Trophoblast cell (in vitro differentiated cells and primary cell): ENCODE measurements at regions not wholly inside any gene's neighbourhood (a gene's known extent, or its start where the extent isn't known, plus 50 kb on each side); places are given as distances from the start of the nearest gene placed in this dataset.

ENCODE experiments used
- DNase-seq, 2 donors: peaks; one replicate each; pipeline ENCODE4 v3.0.0-alpha.2; 2016
- H2AFZ ChIP-seq: 2 replicates; pipeline ENCODE4 v1.6.1; 2013; ENCODE audit warnings: low read length, moderate library complexity, mild to moderate bottlenecking; ENCODE audit not compliant: insufficient read depth, poor library complexity
- H2AK5ac ChIP-seq: 2 replicates; pipeline ENCODE4 v1.6.1; 2013; ENCODE audit warnings: mild to moderate bottlenecking, low read length
- H2BK120ac ChIP-seq: 2 replicates; pipeline ENCODE4 v1.6.1; 2013; ENCODE audit warnings: low read length, mild to moderate bottlenecking, moderate library complexity; ENCODE audit not compliant: insufficient read depth, poor library complexity
- H2BK12ac ChIP-seq: 2 replicates; pipeline ENCODE4 v1.6.1; 2013; ENCODE audit warnings: mild to moderate bottlenecking, low read length, moderate library complexity
- H2BK5ac ChIP-seq: 2 replicates; pipeline ENCODE4 v1.6.1; 2013; ENCODE audit warnings: low read length, low read depth, moderate library complexity, mild to moderate bottlenecking; ENCODE audit not compliant: poor library complexity
- H3K14ac ChIP-seq: 2 replicates; pipeline ENCODE4 v1.6.1; 2013; ENCODE audit warnings: mild to moderate bottlenecking, low read length
- H3K18ac ChIP-seq: 2 replicates; pipeline ENCODE4 v1.6.1; 2013; ENCODE audit warnings: mild to moderate bottlenecking, low read length
- H3K23ac ChIP-seq: 2 replicates; pipeline ENCODE4 v1.6.1; 2013; ENCODE audit warnings: low read length
- H3K27ac ChIP-seq: 2 replicates; pipeline ENCODE4 v1.5.1; 2013; ENCODE audit warnings: low read depth, mild to moderate bottlenecking, inconsistent platforms, low read length, moderate library complexity
- H3K27me3 ChIP-seq: 2 replicates; pipeline ENCODE4 v1.6.1; 2013; ENCODE audit warnings: inconsistent platforms, mild to moderate bottlenecking, low read length, moderate library complexity; ENCODE audit not compliant: insufficient read depth
- H3K36me3 ChIP-seq, 2 experiments: 1 replicate in 1 of 2; 2 replicates in 1 of 2; pipeline ENCODE4 v1.6.1; 2013; ENCODE audit warnings: low read length in 2 of 2, mild to moderate bottlenecking in 2 of 2, moderate library complexity in 1 of 2; ENCODE audit not compliant: insufficient read depth in 2 of 2, control insufficient read depth in 1 of 2
- H3K4ac ChIP-seq: 2 replicates; pipeline ENCODE4 v1.6.1; 2013; ENCODE audit warnings: low read depth, mild to moderate bottlenecking, low read length, moderate library complexity
- H3K4me1 ChIP-seq, 2 experiments: 1 replicate in 1 of 2; 2 replicates in 1 of 2; pipeline ENCODE4 v1.6.1; 2013; ENCODE audit warnings: low read length in 2 of 2, mild to moderate bottlenecking in 2 of 2, moderate library complexity in 1 of 2; ENCODE audit not compliant: insufficient read depth in 2 of 2, control insufficient read depth in 1 of 2
- H3K4me2 ChIP-seq: 2 replicates; pipeline ENCODE4 v1.6.1; 2013; ENCODE audit warnings: inconsistent platforms, mild to moderate bottlenecking, low read length, moderate library complexity
- H3K4me3 ChIP-seq: 2 replicates; pipeline ENCODE4 v1.5.1; 2013; ENCODE audit warnings: mild to moderate bottlenecking, low read depth, low read length, inconsistent platforms
- H3K79me1 ChIP-seq: one replicate; pipeline ENCODE4 v1.6.1; 2013; ENCODE audit warnings: low read length
- H3K79me2 ChIP-seq: 2 replicates; pipeline ENCODE4 v1.6.1; 2013; ENCODE audit warnings: low read length, mild to moderate bottlenecking; ENCODE audit not compliant: control insufficient read depth, insufficient read depth, poor library complexity
- H3K9ac ChIP-seq: 2 replicates; pipeline ENCODE4 v1.6.1; 2013; ENCODE audit warnings: mild to moderate bottlenecking, low read length
- H3K9me3 ChIP-seq: 2 replicates; pipeline ENCODE4 v1.6.1; 2013; ENCODE audit warnings: low read depth, mild to moderate bottlenecking, control low read depth, inconsistent platforms, low read length; ENCODE audit not compliant: insufficient read depth
- H4K12ac ChIP-seq: 2 replicates; pipeline ENCODE4 v1.6.1; 2013; ENCODE audit warnings: low read depth, mild to moderate bottlenecking, low read length, moderate library complexity
- H4K8ac ChIP-seq: 2 replicates; pipeline ENCODE4 v1.6.1; 2013; ENCODE audit warnings: low read depth, mild to moderate bottlenecking, low read length, moderate library complexity
- H4K91ac ChIP-seq: one replicate; pipeline ENCODE4 v1.6.1; 2013; ENCODE audit warnings: low read depth, mild to moderate bottlenecking, low read length, moderate library complexity
- WGBS: extraction: QIAGEN DNeasy Blood & Tissue Kit; methylation state at CpG from one replicate; pipeline ENCODE4 v1.1.7; 2013; ENCODE audit warnings: missing lambda C conversion rate; ENCODE audit not compliant: insufficient read length, insufficient coverage; ENCODE audit errors: extremely low coverage; 5-methylcytosine and 5-hydroxymethylcytosine counted together

GRCh38 chr7:9889554-9889953 is 1084.1 kb upstream of the PHF14 start:
- Histone ChIP-seq H3K4me1 (no peaks in the 10 kb centered on the region), H3K79me1 (no peaks in the 10 kb centered on the region), H2BK12ac (no peak overlapping the region), H3K9me3 (no peaks in the 10 kb centered on the region), H3K14ac (no peak overlapping the region), H2AK5ac (no peak overlapping the region), H2BK5ac (no peak overlapping the region), H3K4ac (no peak overlapping the region), H3K18ac (no peak overlapping the region), H3K79me2 (no peaks in the 10 kb centered on the region), H4K91ac (no peak overlapping the region), H3K4me3 (no peak overlapping the region), H4K12ac (no peak overlapping the region), H3K36me3 (no peaks in the 10 kb centered on the region), H3K27ac (no peak overlapping the region), H3K23ac (no peak overlapping the region), H4K8ac (no peak overlapping the region), H3K9ac (no peak overlapping the region), H3K4me2 (no peak overlapping the region), H2AFZ (no peak overlapping the region), H3K27me3 (no peaks in the 10 kb centered on the region), H2BK120ac (no peak overlapping the region)
- no CpG with 5 or more reads among the region's 2 CpGs for WGBS
- no peak for DNase-seq

GRCh38 chr7:9890092-9890491 is 1083.6 kb upstream of the PHF14 start:
- Histone ChIP-seq H3K14ac (no peak overlapping the region), H3K36me3 (no peaks in the 10 kb centered on the region), H2AK5ac (no peak overlapping the region), H3K9ac (no peak overlapping the region), H2BK12ac (no peak overlapping the region), H2BK5ac (no peak overlapping the region), H4K12ac (no peak overlapping the region), H3K9me3 (no peaks in the 10 kb centered on the region), H3K79me1 (no peaks in the 10 kb centered on the region), H3K79me2 (no peaks in the 10 kb centered on the region), H3K18ac (no peak overlapping the region), H4K91ac (no peak overlapping the region), H3K4me2 (no peak overlapping the region), H3K23ac (no peak overlapping the region), H2BK120ac (no peak overlapping the region), H3K4ac (no peak overlapping the region), H3K4me3 (no peak overlapping the region), H3K27me3 (no peaks in the 10 kb centered on the region), H2AFZ (no peak overlapping the region), H3K4me1 (no peaks in the 10 kb centered on the region), H4K8ac (no peak overlapping the region), H3K27ac (no peak overlapping the region)
- WGBS = no CpG with 5 or more reads among the region's 3 CpGs
- DNase-seq = no peak

- H4K91ac ChIP-seq = no peak overlapping the region
- H4K8ac ChIP-seq = no peak overlapping the region
- H3K27me3 ChIP-seq = no peaks in the 10 kb centered on the region
- H3K79me1 ChIP-seq = no peaks in the 10 kb centered on the region
- H2BK120ac ChIP-seq = no peak overlapping the region
- no peak overlapping the region for H4K12ac ChIP-seq
- H3K23ac ChIP-seq = no peak overlapping the region
- no peak overlapping the region for H2AK5ac ChIP-seq
- H3K27ac ChIP-seq = no peak overlapping the region
- H3K14ac ChIP-seq = no peak overlapping the region
- H2AFZ ChIP-seq = no peak overlapping the region
- H3K4me3 ChIP-seq = no peak overlapping the region
- H3K9ac ChIP-seq = no peak overlapping the region
- H2BK5ac ChIP-seq = no peak overlapping the region
- no peak overlapping the region for H3K4ac ChIP-seq
- DNase-seq = no peak
- WGBS = no CpG with 5 or more reads among the region's 3 CpGs
- H3K9me3 ChIP-seq = no peaks in the 10 kb centered on the region
- no peak overlapping the region for H2BK12ac ChIP-seq
- H3K4me2 ChIP-seq = no peak overlapping the region
- no peak overlapping the region for H3K18ac ChIP-seq
- no peaks in the 10 kb centered on the region for H3K4me1 ChIP-seq
- H3K36me3 ChIP-seq = no peaks in the 10 kb centered on the region
- H3K79me2 ChIP-seq = no peaks in the 10 kb centered on the region
Observed at GRCh38 chr7:9891056-9891455, 1082.6 kb upstream of the PHF14 start.

GRCh38 chr7:9900339-9900738 is 1073.3 kb upstream of the PHF14 start:
- no CpG with 5 or more reads among the region's 2 CpGs for WGBS
- H4K8ac ChIP-seq = no peak overlapping the region
- H3K23ac ChIP-seq = no peak overlapping the region

More at GRCh38 chr7:9900339-9900738, 1073.3 kb upstream of the PHF14 start:
- Histone ChIP-seq H3K4me3 (no peak overlapping the region), H3K9ac (no peak overlapping the region), H3K4me2 (no peak overlapping the region), H3K4ac (no peak overlapping the region), H3K9me3 (no peaks in the 10 kb centered on the region), H3K36me3 (no peaks in the 10 kb centered on the region), H3K18ac (no peak overlapping the region), H3K14ac (no peak overlapping the region), H3K79me1 (no peaks in the 10 kb centered on the region), H2BK120ac (no peak overlapping the region), H3K27me3 (no peaks in the 10 kb centered on the region), H3K4me1 (no peaks in the 10 kb centered on the region), H3K27ac (no peak overlapping the region), H2AFZ (no peak overlapping the region), H2BK5ac (no peak overlapping the region), H4K12ac (no peak overlapping the region), H2AK5ac (no peak overlapping the region), H3K79me2 (no peaks in the 10 kb centered on the region), H4K91ac (no peak overlapping the region), H2BK12ac (no peak overlapping the region)
- DNase-seq = no peak
